Left colon (tissue), 2 donors: ENCODE measurements at regions not wholly inside any gene's neighbourhood (a gene's known extent, or its start where the extent isn't known, plus 50 kb on each side); places are given as distances from the start of the nearest gene placed in this dataset.

Experiments
- ATAC-seq: fragments of 200-7000 bp; cut with Tn5 transposase; one replicate; pipeline ENCODE4 v1.9.1; 2020; ENCODE audit warnings: mild to moderate bottlenecking, moderate library complexity
- DNase-seq, 2 donors: peaks; one replicate each; pipeline ENCODE4 v3.0.0-alpha.2; 2020
- intact Hi-C, 2 donors: fragments of 100-400 bp; cut with DNase I in 1 of 2; cut with micrococcal nuclease in 1 of 2; formaldehyde crosslinking; loops; one replicate each; pipeline versions ENCODE4 v1.11.2 to v1.14.0; 2022; cut with DNase I, micrococcal nuclease
- donor health status: DM: no; HTN: no; CAD: no.
- donor health status: DM: yes; HTN: yes; CAD: no.

DNA sequence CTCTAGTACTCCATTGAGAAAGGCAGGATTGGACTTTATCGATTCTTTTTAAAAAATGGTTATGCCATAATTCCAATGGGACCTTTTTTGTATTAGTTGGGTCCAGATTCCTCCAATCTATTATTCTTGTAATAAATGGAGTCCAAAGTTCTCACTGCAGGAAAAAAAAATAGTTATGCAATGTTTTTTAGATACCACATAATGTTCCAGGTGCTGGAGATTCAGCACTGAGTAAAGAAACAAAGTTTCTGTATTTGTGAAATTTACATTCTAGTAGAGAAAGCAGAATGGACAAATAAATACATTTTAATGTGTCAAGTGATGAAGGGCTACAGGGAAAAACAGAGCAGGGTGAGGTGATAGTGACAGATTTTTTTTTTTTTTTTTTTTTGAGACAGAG lies 78.5 kb upstream of the MYCN start:
- DNase-seq (no peak), ATAC-seq (no peak)
- intact Hi-C loops, result no loop called here

- ATAC-seq, result no peak
- intact Hi-C loops, result no loop called here
- DNase-seq, result no peak
Observed at GRCh38 chr2:15863089-15863488, 77.3 kb upstream of the MYCN start.

GRCh38 chr2:15863494-15864175 lies 76.7 kb upstream of the MYCN start:
- ATAC-seq (no peak), DNase-seq (no peak)
- intact Hi-C loops, result no loop called here

GRCh38 chr2:15864176-15864769 lies 76.1 kb upstream of the MYCN start:
- ATAC-seq (no peak), DNase-seq (no peak)
- intact Hi-C loops, result no loop called here

- ATAC-seq (no peak), DNase-seq (no peak)
- intact Hi-C loops, result no loop called here
Observed at GRCh38 chr2:15865923-15866322, 74.4 kb upstream of the MYCN start.

GRCh38 chr2:15866563-15867193 lies 73.7 kb upstream of the MYCN start:
- intact Hi-C loops, result no loop called here
- no peak for DNase-seq
- ATAC-seq, result no peak

DNA sequence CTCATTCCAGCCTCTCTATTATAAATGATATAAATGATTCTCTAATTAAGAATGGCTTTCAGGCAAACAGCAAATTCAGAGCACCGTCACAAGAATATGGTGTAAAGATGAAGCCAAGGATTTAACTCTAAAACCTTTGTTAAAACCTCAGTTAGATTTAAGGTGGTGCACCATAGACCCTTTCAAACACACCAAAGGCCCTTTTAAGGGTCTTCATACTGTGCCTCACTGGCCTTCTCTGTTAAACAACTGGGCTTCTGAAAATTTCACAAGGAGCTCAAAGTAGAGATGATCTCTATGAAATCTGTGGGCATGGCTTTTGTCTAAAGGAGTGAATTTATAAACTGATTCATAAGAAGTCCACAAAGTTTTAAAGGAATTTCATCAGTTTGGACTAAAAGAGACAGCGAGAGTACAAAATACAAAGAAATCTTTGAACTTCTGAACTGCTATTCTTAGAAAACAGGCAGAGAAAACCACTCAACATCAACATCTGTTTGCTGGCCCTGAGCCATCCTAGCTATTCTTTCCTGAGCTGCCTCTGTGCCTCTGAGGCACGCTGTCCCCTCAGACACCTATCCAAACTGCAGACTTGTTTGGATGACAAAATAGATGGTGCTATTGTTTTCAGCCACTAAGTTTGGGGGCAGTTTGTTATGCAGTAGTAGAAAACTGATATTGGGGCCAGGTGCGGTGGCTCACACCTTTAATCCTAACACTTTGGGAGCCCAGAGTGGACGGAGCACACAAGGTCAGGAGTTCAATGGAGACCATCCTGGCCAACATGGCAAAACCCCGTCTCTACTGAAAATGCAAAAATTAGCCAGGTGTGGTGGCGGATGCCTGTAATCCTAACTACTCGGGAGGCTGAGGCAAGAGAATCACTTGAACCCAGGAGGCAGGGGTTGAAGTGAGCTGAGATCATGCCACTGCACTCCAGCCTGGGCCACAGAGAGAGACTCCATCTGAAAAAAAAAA lies 72.9 kb upstream of the MYCN start:
- DNase-seq (no peak), ATAC-seq (no peak)
- intact Hi-C loops, result no loop called here

DNA sequence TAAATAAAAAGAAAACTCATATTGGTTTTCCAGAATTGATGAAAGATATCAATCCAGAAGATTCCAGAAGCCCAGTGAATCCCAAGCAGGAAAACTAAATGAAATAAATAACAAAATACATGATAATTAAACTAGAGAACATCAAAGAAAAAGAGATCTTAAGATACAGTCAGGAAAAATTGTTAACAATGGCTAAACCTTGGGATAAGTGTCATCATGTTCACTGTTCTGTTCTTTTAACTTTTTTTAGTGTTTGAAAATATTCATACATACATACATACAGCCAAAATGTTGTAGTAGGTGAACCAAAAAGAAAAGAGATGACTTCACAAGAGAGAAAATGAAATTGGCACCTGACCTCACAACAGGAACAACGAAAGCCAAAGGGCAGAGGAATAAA lies 72.2 kb upstream of the MYCN start:
- intact Hi-C loops, result no loop called here
- ATAC-seq (no peak), DNase-seq (no peak)

- intact Hi-C loops, result no loop called here
- no peak for DNase-seq
- no peak for ATAC-seq
Observed at GRCh38 chr2:15868704-15869103, 71.6 kb upstream of the MYCN start.

DNA sequence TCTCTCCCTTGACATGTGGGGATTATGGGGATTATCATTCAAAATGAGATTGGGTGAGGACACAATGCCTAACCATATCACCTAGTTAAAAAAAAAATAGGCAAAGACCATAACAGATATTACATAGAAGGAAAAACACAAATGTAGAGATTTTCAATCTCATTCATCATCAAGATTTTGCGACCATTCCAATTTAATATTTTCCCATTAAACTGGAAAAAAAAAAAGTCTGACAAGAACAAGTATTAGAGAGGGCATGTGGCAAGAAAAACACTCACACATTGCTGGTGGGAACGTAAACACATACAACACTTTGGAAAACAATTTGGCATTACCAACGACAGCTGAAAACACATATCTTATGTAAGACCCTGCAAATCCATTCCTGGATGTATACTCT lies 71.0 kb upstream of the MYCN start:
- ATAC-seq (no peak), DNase-seq (no peak)
- intact Hi-C loops, result no loop called here

- intact Hi-C loops, result no loop called here
- ATAC-seq, result no peak
- no peak for DNase-seq
Observed at GRCh38 chr2:15869871-15870270, 70.5 kb upstream of the MYCN start.

GRCh38 chr2:15870565-15870964 lies 69.8 kb upstream of the MYCN start:
- no peak for DNase-seq
- ATAC-seq, result no peak
- intact Hi-C loops, result no loop called here

DNA sequence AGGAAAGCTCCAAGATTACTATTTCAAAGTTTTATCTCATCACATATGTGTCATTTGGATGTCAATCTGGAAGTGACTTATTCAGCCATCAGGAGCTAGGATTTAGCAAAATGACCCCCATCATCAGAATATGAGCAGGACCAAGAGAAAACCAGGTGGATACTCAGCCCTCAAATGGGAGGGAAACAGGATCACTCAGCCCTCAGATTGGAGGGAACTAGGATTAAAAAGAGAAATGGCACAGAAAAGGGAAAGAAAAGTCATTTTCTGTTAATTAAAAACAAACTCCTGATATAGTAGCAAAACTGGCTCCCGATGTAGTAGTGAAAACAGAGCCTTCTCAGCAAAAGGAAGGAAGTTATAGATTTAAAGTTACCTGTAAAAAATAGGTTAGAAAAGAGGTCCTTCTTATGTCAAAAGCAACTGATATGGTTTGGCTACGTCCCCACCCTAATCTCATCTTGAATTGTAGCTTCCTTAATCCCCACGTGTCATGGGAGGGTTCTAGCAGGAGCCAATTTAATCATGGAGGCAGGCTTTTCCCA lies 69.0 kb upstream of the MYCN start:
- DNase-seq (no peak), ATAC-seq (no peak)
- intact Hi-C loops, result no loop called here

- intact Hi-C loops, result no loop called here
- no peak for ATAC-seq
- no peak for DNase-seq
Observed at GRCh38 chr2:15872854-15873253, 67.5 kb upstream of the MYCN start.

- ATAC-seq (no peak), DNase-seq (no peak)
- intact Hi-C loops, result no loop called here
Observed at GRCh38 chr2:15874321-15874720, 66.0 kb upstream of the MYCN start.

DNA sequence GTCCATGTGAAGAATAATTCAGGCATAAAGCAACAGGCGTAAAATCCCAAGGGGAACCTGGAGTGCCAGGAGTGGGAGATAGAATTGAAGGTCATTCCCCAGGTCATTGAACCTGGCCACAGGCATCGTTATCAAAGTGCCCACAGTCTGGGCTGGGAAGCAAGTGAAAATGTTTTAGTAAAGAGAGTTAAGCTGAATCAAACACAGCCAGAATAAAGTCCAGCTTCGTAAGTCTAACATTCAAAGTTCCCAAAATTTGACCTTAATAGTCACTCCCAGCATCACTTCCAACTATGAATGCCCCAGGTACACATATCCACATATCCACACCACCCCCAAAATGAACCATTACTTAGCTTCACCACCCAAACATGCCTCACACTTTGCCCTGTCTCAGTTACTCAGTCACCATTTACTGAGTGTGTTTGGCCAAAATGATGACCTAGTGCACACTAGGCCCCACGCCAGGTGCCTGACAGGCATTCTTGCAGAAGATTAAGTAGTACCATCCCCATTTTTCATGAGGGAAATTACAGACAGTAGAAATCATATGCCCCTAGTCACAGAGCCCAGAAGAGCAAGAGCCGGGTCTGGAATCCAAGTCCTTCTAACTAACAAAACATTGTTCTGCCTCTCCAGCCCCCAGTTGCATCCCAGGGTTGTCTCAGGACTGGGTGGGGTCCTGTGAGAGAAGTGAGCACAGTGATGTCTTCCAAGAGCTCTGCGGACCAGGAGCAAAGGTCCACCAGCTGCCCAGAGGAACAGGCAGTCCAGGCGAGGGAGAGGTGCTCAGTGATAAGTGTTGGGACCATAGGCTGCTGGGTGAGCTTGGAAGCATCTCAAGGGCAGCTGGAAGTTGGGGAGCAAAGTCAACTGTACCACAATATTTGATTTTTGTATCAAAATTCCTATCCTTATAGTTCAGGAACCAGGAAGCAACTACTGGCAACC lies 65.2 kb upstream of the MYCN start:
- DNase-seq (no peak), ATAC-seq (no peak)
- intact Hi-C loops, result no loop called here

- no peak for ATAC-seq
- intact Hi-C loops, result no loop called here
- DNase-seq, result no peak
Observed at GRCh38 chr2:15875969-15876705, 64.2 kb upstream of the MYCN start.
